VCaP (cell line): ENCODE measurements at regions not wholly inside any gene's neighbourhood (a gene's known extent, or its start where the extent isn't known, plus 50 kb on each side); places are given as distances from the start of the nearest gene placed in this dataset.

Experiments used
- H3K27ac ChIP-seq: fragments of 450-650 bp; 2 replicates; pipeline ENCODE4 v1.5.1; 2017
- CTCF ChIP-seq: fragments of 450-650 bp; conservative IDR thresholded peaks from 2 replicates; pipeline ENCODE4 v1.5.1; 2017; ENCODE audit warnings: mild to moderate bottlenecking, moderate library complexity

DNA sequence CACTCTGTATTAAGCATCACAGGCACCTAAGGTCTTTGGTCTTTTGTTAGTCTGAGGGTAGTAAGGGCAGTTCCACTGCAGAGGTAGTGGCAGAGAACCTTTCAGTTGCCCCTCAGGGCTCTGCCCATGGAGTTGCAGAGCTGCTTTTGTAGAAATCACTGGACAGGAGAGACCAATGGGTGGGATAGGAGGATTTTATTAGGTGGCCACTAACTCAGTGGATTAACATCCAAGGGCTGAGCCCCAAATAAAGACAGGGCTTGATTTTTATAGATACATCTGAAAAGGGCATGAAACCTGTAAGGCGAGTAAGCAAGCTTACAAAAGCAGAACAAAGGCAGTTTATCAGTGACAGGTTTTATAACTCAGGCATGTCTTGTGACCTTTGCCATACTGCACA is 1035.4 kb downstream of the SH3BGRL start:
- TF ChIP-seq CTCF: no peak
- H3K27ac ChIP-seq: no peak overlapping the region
